ENCODE measurements at regions not wholly inside any gene's neighbourhood (a gene's known extent, or its start where the extent isn't known, plus 50 kb on each side); places are given as distances from the start of the nearest gene placed in this dataset.
"Not testable (repeated sequence)": the region's sequence is repeated elsewhere in the genome, so short reads cannot be mapped to it uniquely, and the experiment has no call there.

- no peak for DNase-seq
Measured at GRCh38 chr3:146715170-146715569, 110.0 kb upstream of the PLSCR5 start.

- no peak for DNase-seq
Measured at GRCh38 chr3:146712806-146713205, 107.7 kb upstream of the PLSCR5 start.

GRCh38 chr3:146709969-146710368, 104.8 kb upstream of the PLSCR5 start:
- DNase-seq = no peak

- no peak for DNase-seq
Measured at GRCh38 chr3:146705225-146705624, 100.1 kb upstream of the PLSCR5 start.

GRCh38 chr3:146702237-146702636, 97.1 kb upstream of the PLSCR5 start:
- DNase-seq = no peak

- no peak for DNase-seq
Measured at GRCh38 chr3:146701246-146701645, 96.1 kb upstream of the PLSCR5 start.

GRCh38 chr3:146700025-146700424, 94.9 kb upstream of the PLSCR5 start:
- DNase-seq = not testable (repeated sequence)

- DNase-seq = no peak
Measured at GRCh38 chr3:146692254-146692653, 87.1 kb upstream of the PLSCR5 start.

- DNase-seq = no peak
Measured at GRCh38 chr3:146685050-146685814, 80.1 kb upstream of the PLSCR5 start.

- peak; percentile 51 for DNase-seq
Measured at GRCh38 chr3:146682171-146682570, 77.0 kb upstream of the PLSCR5 start.

GRCh38 chr3:146680617-146681016, 75.5 kb upstream of the PLSCR5 start:
- no peak for DNase-seq

GRCh38 chr3:146679995-146680394, 74.8 kb upstream of the PLSCR5 start:
- DNase-seq = no peak

GRCh38 chr3:146679191-146679590, 74.0 kb upstream of the PLSCR5 start:
- no peak for DNase-seq

- no peak for DNase-seq
Measured at GRCh38 chr3:146672941-146673340, 67.8 kb upstream of the PLSCR5 start.

GRCh38 chr3:146664403-146664802, 59.3 kb upstream of the PLSCR5 start:
- no peak for DNase-seq

- DNase-seq = no peak
Measured at GRCh38 chr3:146658841-146659240, 53.7 kb upstream of the PLSCR5 start.

- DNase-seq = no peak
Measured at GRCh38 chr3:146655333-146655996, 50.3 kb upstream of the PLSCR5 start.

Measured in NCI-H748 treated with DMSO at 0.1 percent for 48 hours (cell line).